ENCODE measurements at regions not wholly inside any gene's neighbourhood (a gene's known extent, or its start where the extent isn't known, plus 50 kb on each side); places are given as distances from the start of the nearest gene placed in this dataset.

GRCh38 chr13:34116651-34117050, 298.7 kb downstream of the RFC3 start:
- DNase-seq (ENCODE audit: low spot score): no peak

DNA sequence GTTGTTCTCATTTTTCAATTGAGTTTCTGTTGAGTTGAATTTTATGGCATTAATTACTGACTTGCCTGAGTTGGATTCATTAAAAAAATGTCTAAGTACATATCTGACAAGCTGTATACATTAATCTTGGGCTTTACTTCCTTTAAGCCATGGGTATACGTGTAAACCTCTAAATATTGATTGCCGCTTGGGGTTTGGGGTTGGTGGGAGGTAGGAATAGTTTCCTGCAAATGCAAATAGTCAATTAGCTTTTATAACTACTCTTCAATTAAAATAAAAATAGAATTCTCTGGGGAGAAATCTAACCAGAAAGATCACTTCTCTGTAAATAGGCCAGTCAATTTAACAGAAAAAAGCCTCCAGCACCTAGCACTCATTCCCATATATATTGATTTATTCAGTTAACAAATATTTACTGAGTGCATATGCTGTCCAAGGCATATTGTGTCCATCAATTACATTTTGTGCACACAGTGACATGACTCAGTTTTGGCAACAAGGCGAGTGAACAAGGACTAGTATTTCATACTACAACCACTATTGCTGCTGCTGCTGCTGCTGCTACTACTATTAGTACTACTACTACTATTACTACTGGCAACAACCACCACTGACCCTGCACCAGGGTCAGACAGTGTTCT, 306.8 kb downstream of the RFC3 start:
- DNase-seq (ENCODE audit: low spot score): no peak

DNA sequence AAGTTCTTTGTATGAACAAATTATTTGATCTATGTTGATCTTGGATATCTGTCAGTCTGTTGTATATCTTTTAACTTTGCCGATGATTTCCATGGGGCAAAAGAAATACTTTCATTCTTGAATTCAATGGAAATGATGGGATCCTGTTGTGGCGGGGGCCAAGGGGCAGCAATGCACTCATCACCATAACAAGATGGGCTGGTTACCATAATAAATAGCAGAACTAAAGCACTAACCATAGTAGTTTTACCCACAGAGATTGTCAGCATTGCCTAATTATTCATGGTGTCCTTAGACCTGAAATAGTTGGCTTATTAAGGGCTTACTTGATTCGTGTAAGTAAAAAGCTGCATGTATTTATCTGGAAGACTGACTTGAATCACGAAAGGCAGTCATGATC, 309.6 kb downstream of the RFC3 start:
- DNase-seq (ENCODE audit: low spot score): no peak

- no peak for DNase-seq (ENCODE audit: low spot score)
Observed at GRCh38 chr13:34128661-34129060, 310.7 kb downstream of the RFC3 start.

- no peak for DNase-seq (ENCODE audit: low spot score)
Observed at GRCh38 chr13:34129436-34129835, 311.5 kb downstream of the RFC3 start.

DNA sequence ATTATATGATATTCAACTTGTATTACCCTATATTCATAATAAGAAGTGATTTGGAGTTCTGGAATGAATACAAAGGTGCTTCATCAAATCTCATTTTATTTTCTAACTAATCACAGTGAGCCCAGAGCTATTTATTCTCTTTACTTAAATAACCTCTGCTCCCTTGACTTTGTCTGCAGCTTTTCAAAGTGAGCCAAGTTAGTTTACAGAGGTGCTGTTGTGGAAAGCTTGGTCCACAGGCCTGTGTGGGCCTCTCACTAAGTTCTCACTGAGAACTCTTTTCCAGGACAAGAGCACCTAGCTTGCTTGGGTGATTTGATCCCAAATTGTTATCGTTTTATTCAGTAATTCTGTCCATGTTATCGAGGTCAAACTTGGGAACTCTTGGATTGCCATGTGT, 319.3 kb downstream of the RFC3 start:
- DNase-seq (ENCODE audit: low spot score): no peak

DNA sequence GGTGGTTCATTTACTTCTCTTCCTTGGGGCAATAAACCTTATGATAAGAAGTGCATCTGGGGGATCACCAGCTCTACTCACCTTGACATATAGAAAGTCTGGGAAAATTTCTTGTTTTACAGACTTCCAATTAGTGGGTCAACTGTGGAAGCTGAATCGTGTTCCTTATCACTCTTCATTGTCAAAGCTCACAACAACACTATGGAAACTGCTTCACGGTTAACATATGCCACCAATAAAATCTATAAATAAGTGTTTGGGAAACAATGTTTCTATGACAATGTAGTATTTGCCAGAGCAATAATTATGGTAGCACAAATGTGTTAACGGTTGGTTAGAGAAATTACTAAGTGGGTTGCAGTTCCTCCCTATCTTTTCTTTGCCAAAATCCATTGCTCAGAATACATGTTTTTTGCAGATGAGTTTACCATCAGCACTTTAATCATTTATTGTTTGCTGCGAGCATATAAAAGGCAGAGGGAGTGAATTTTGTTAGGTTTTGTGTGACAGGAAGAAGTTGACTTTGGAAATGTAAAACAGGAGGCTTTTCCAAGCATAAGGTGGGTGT, 321.8 kb downstream of the RFC3 start:
- no peak for DNase-seq (ENCODE audit: low spot score)

- DNase-seq (ENCODE audit: low spot score): no peak
Observed at GRCh38 chr13:34143637-34144036, 325.7 kb downstream of the RFC3 start.

- no peak for DNase-seq (ENCODE audit: low spot score)
Observed at GRCh38 chr13:34144142-34144541, 326.2 kb downstream of the RFC3 start.

DNA sequence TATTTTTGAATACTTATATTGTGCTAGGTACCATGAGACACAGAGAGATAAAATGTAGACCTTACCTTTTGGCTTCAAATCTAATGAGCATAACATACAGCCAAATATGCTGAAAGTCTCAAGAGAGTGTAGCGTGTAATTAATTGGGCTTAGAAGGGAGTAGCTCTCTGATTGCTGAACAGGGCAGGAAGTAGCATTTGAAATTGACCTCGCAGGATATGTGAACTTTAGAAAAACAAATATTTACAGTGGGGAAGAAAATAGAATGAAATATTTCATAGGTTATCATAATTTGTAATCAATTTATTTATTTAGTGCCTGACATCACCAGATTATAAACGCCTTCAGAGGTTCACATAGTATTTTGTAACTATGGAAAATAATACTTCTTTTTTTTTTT, 327.1 kb downstream of the RFC3 start:
- DNase-seq (ENCODE audit: low spot score): no peak

- DNase-seq (ENCODE audit: low spot score): no peak
Observed at GRCh38 chr13:34148359-34148758, 330.4 kb downstream of the RFC3 start.

DNA sequence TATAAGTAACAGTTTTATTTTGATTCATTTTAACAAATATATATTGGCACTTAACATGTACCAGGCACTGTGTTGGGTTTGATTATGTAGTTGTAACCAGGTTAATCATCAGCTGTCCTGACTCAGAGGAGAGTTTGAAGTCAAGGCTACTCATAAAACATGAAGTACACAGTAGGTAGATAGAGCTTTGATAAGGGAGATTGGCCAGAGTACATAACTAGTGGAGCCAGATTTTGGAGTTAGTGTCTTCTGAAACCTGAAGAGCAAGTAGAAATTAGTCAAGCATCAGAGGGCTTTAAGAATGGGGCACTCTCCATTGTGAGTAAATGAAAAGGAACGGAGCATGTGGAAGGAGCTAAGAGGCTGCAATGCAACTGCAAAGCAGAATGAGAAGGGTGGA, 333.9 kb downstream of the RFC3 start:
- no peak for DNase-seq (ENCODE audit: low spot score)

DNA sequence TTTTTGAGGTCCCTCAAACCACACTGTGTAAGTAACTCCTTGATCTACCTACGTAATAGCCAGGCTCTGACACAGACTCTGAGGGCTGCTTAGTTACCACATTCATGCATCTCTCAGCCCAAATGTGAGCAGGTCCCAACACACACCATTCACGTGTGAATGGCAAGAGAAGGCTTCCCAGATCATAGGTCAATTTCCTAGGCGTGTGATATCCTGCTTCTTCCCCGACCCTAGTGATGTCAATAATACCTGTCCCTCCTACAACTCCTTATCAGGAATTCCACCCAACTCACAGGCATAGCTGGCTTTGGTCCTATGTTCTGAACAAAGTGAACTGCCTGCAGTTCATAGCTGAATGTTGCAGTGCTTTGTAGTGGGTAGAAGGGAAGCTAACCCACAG, 334.5 kb downstream of the RFC3 start:
- no peak for DNase-seq (ENCODE audit: low spot score)

GRCh38 chr13:34152996-34153395, 335.0 kb downstream of the RFC3 start:
- no peak for DNase-seq (ENCODE audit: low spot score)

GRCh38 chr13:34153428-34154180, 335.7 kb downstream of the RFC3 start:
- DNase-seq (ENCODE audit: low spot score): no peak

GRCh38 chr13:34155931-34156607, 338.1 kb downstream of the RFC3 start:
- no peak for DNase-seq (ENCODE audit: low spot score)

DNA sequence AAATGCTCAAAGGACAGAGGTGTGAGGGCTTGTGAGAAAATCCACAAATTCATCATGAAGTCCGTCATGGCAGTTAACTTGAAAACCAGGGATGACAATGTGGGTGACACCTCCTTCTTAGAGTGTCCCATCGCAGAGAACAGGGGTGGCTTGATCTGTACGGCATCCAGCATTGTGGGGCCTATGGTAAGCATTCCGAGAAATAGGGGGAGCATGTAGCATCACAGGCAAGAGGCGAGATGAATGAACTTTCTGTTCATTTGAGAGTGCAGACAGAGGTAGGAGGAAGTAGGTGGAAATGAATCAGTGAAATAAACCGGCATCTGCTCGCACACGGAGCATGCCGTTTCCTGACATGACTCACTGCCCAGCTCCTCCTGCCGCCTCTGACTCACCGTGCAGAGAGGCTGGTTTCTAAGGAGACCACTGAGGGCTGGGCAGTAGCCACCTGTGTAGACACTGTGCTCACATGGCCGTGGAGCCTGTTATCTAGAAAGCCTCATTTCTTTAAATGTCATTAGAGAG, 339.0 kb downstream of the RFC3 start:
- DNase-seq (ENCODE audit: low spot score): no peak

GRCh38 chr13:34159946-34160345, 342.0 kb downstream of the RFC3 start:
- no peak for DNase-seq (ENCODE audit: low spot score)

- no peak for DNase-seq (ENCODE audit: low spot score)
Observed at GRCh38 chr13:34161931-34162543, 344.1 kb downstream of the RFC3 start.

DNA sequence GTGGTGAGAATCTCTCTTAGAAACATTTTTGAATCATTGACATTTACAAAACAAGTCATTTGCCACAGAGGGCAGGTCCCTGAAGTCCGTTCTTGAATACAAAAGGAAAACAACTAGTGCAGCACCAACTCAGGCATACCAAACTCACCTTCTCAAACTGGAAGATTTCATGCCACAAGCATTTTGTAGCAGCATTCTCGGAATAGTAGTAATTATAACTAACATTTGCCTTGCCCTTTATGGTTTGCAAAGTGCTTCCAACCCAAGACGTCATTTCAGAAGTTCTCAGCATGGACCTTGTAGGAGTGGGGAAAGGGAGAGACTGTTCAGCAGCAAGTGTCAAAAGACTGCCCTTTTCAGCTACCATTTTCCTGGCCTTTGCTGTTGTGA, 344.6 kb downstream of the RFC3 start:
- no peak for DNase-seq (ENCODE audit: low spot score)

GRCh38 chr13:34164582-34164981, 346.6 kb downstream of the RFC3 start:
- no peak for DNase-seq (ENCODE audit: low spot score)

GRCh38 chr13:34165158-34165557, 347.2 kb downstream of the RFC3 start:
- DNase-seq (ENCODE audit: low spot score): no peak

Measured in left forelimb (tissue), 1 donor.